ENCODE measurements at regions not wholly inside any gene's neighbourhood (a gene's known extent, or its start where the extent isn't known, plus 50 kb on each side); places are given as distances from the start of the nearest gene placed in this dataset.

DNA sequence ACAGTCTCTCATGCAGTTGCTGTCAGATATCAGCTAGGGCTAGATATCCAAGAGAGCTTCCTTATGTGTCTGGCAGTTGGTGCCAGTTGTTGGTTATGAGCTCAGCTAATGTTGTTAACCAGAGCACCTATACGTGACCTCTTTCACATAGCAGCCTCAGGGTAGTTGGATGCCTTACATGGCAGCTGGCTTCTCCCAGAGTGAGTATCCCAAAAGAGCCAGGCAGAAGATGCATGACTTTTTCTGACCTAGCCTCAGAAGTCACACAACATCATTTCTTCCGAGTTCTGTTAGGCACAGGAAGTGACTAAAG lies 175.7 kb downstream of the VEGFA start:
- BruUV-seq (replicated peaks), result no TSS peak
- H2AFZ ChIP-seq (ENCODE audit: control insufficient read depth, low read depth, low read length), result no peak overlapping the region
- no peak overlapping the region for H3K9ac ChIP-seq (ENCODE audit: control insufficient read depth, insufficient read depth, low read length)
- H3K4me3 ChIP-seq, result no peak overlapping the region
- ChIA-PET POLR2A (no interaction called here), SMC1A (ENCODE audit: uncharacterized antibody, unreplicated experiment) (interaction anchor here (1.1 to 2.6 kb wide), 3 partner anchors 9 to 90 kb away, joined by 3 to 7 read pairs (median 4); no protein-coding TSS in a partner anchor), RAD21 (ENCODE audit: unreplicated experiment) (no interaction called here), CTCF (interaction anchor here (0.6 to 1.2 kb wide), 3 partner anchors 9 to 193 kb away, joined by 3 to 5 read pairs (median 3); no protein-coding TSS in a partner anchor)
- intact Hi-C loops (cut with micrococcal nuclease; ENCODE audit: unreplicated experiment) (no loop called here), in situ Hi-C loops (cut with MboI) (no loop called here)
- FAIRE-seq (no peak), ATAC-seq (no peak), DNase-seq (ENCODE audit: low read depth, low spot score) (no peak)
- H3K9me3 ChIP-seq (replicated peaks; ENCODE audit: control insufficient read depth, insufficient read depth, low read length), result peaks cover 10% of the 10 kb centered on the region; the same call in 2 of the 3 replicates
- no peak overlapping the region for H3K4me2 ChIP-seq (ENCODE audit: control insufficient read depth, insufficient read depth)
- H3K4me1 ChIP-seq (ENCODE audit: control insufficient read depth, insufficient read depth, low read length), result no peaks in the 10 kb centered on the region
- H3K27ac ChIP-seq (ENCODE audit: control insufficient read depth, insufficient read depth), result no peak overlapping the region
- WGBS (ENCODE audit: insufficient coverage, insufficient replicate concordance, low lambda C conversion rate, missing lambda C conversion rate), result 17% methylated on average over 2 of the region's 2 CpGs
- TF ChIP-seq, protein P1, sequence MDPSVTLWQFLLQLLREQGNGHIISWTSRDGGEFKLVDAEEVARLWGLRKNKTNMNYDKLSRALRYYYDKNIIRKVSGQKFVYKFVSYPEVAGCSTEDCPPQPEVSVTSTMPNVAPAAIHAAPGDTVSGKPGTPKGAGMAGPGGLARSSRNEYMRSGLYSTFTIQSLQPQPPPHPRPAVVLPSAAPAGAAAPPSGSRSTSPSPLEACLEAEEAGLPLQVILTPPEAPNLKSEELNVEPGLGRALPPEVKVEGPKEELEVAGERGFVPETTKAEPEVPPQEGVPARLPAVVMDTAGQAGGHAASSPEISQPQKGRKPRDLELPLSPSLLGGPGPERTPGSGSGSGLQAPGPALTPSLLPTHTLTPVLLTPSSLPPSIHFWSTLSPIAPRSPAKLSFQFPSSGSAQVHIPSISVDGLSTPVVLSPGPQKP (IDR thresholded peaks at IDR 0.05; ENCODE audit: low read depth, low read length), result no peak
- TF ChIP-seq ZBED1 (IDR thresholded peaks at IDR 0.05; ENCODE audit: borderline replicate concordance), result no peak
- TF ChIP-seq MYC (IDR thresholded peaks at IDR 0.05; ENCODE audit: insufficient read depth, insufficient read length, insufficient replicate concordance, low read length, severe bottlenecking), result no peak
- no peak for TF ChIP-seq BRCA1 (IDR thresholded peaks at IDR 0.05; ENCODE audit: low read depth, low read length)
- no peak for TF ChIP-seq EP300 (IDR thresholded peaks at IDR 0.05; ENCODE audit: borderline replicate concordance in 1 of 2, control insufficient read depth in 1 of 2, low read depth in 2 of 2, low read length in 2 of 2)
- TF ChIP-seq ZSCAN29 (IDR thresholded peaks at IDR 0.05), result no peak
- TF ChIP-seq ZNF24 (IDR thresholded peaks at IDR 0.05), result no peak
- TF ChIP-seq, protein P2, sequence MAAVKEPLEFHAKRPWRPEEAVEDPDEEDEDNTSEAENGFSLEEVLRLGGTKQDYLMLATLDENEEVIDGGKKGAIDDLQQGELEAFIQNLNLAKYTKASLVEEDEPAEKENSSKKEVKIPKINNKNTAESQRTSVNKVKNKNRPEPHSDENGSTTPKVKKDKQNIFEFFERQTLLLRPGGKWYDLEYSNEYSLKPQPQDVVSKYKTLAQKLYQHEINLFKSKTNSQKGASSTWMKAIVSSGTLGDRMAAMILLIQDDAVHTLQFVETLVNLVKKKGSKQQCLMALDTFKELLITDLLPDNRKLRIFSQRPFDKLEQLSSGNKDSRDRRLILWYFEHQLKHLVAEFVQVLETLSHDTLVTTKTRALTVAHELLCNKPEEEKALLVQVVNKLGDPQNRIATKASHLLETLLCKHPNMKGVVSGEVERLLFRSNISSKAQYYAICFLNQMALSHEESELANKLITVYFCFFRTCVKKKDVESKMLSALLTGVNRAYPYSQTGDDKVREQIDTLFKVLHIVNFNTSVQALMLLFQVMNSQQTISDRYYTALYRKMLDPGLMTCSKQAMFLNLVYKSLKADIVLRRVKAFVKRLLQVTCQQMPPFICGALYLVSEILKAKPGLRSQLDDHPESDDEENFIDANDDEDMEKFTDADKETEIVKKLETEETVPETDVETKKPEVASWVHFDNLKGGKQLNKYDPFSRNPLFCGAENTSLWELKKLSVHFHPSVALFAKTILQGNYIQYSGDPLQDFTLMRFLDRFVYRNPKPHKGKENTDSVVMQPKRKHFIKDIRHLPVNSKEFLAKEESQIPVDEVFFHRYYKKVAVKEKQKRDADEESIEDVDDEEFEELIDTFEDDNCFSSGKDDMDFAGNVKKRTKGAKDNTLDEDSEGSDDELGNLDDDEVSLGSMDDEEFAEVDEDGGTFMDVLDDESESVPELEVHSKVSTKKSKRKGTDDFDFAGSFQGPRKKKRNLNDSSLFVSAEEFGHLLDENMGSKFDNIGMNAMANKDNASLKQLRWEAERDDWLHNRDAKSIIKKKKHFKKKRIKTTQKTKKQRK (IDR thresholded peaks at IDR 0.05; ENCODE audit: low read depth, low read length), result no peak
- no peaks in the 10 kb centered on the region for H3K36me3 ChIP-seq (ENCODE audit: control insufficient read depth in 2 of 2, insufficient read depth in 2 of 2, low read length in 1 of 2)
- no peaks in the 10 kb centered on the region for H3K27me3 ChIP-seq (replicated peaks in 1 of 2; ENCODE audit: control insufficient read depth in 2 of 2, insufficient read depth in 2 of 2, low read length in 1 of 2)
- H3K79me2 ChIP-seq (ENCODE audit: control insufficient read depth, insufficient read depth, low read length), result no peaks in the 10 kb centered on the region
- no peaks in the 10 kb centered on the region for H4K20me1 ChIP-seq (ENCODE audit: control insufficient read depth, insufficient read depth)
